ENCODE measurements at regions not wholly inside any gene's neighbourhood (a gene's known extent, or its start where the extent isn't known, plus 50 kb on each side); places are given as distances from the start of the nearest gene placed in this dataset.

- no peak for DNase-seq
- Histone ChIP-seq H3K4me3 (ENCODE audit: insufficient read depth in 1 of 2, low read depth in 1 of 2, low read length in 2 of 2) (no peak overlapping the region), H3K36me3 (ENCODE audit: control insufficient read depth in 1 of 2, insufficient read depth in 2 of 2, low read depth in 1 of 2, low read length in 2 of 2) (no peaks in the 10 kb centered on the region), H3K14ac (ENCODE audit: low read length in 2 of 2) (no peak overlapping the region), H3K27me3 (ENCODE audit: control insufficient read depth in 1 of 2, insufficient read depth in 1 of 2, low read length in 2 of 2) (no peaks in the 10 kb centered on the region), H3K4me2 (ENCODE audit: low read length, poor library complexity, severe bottlenecking) (no peak overlapping the region), H3K4ac (ENCODE audit: low read depth in 1 of 2, low read length in 2 of 2) (no peak overlapping the region), H2BK15ac (ENCODE audit: low read depth, poor library complexity, severe bottlenecking) (no peak overlapping the region), H2AFZ (ENCODE audit: low read depth, low read length) (no peak overlapping the region), H3K9me3 (ENCODE audit: control insufficient read depth, low read length) (no peaks in the 10 kb centered on the region), H3K4me1 (ENCODE audit: control insufficient read depth, insufficient read depth, low read depth, low read length) (no peaks in the 10 kb centered on the region), H2BK12ac (ENCODE audit: low read length in 2 of 2) (no peak overlapping the region), H2BK5ac (ENCODE audit: low read depth, low read length, poor library complexity, severe bottlenecking) (no peak overlapping the region), H2AK5ac (ENCODE audit: low read length, severe bottlenecking) (no peak overlapping the region), H3K18ac (ENCODE audit: low read depth in 1 of 2, low read length in 2 of 2) (no peak overlapping the region), H3K9ac (ENCODE audit: low read length) (no peak overlapping the region), H4K8ac (ENCODE audit: low read length) (no peak overlapping the region), H4K91ac (ENCODE audit: low read length) (no peak overlapping the region), H3K79me1 (replicated peaks; ENCODE audit: low read length, poor library complexity, severe bottlenecking) (no peaks in the 10 kb centered on the region), H3K27ac (ENCODE audit: low read length, poor library complexity, severe bottlenecking) (no peak overlapping the region), H2BK120ac (ENCODE audit: low read depth, low read length) (no peak overlapping the region), H3K23ac (ENCODE audit: low read length in 2 of 2) (no peak overlapping the region)
- 20% methylated on average over 1 of the region's 1 CpG for WGBS
Measured at GRCh38 chr3:164687902-164688301, 390.4 kb downstream of the SI start.

GRCh38 chr3:164687211-164687610 is 391.1 kb downstream of the SI start:
- no peak overlapping the region for H2BK15ac ChIP-seq (ENCODE audit: low read depth, poor library complexity, severe bottlenecking)
- no peak overlapping the region for H3K4me2 ChIP-seq (ENCODE audit: low read length, poor library complexity, severe bottlenecking)
- H3K27ac ChIP-seq (ENCODE audit: low read length, poor library complexity, severe bottlenecking), result no peak overlapping the region
- H3K36me3 ChIP-seq (ENCODE audit: control insufficient read depth in 1 of 2, insufficient read depth in 2 of 2, low read depth in 1 of 2, low read length in 2 of 2), result no peaks in the 10 kb centered on the region
- no peaks in the 10 kb centered on the region for H3K9me3 ChIP-seq (ENCODE audit: control insufficient read depth, low read length)
- H2BK5ac ChIP-seq (ENCODE audit: low read depth, low read length, poor library complexity, severe bottlenecking), result no peak overlapping the region
- no peaks in the 10 kb centered on the region for H3K79me1 ChIP-seq (replicated peaks; ENCODE audit: low read length, poor library complexity, severe bottlenecking)
- DNase-seq, result no peak
- no peak overlapping the region for H4K91ac ChIP-seq (ENCODE audit: low read length)
- no peak overlapping the region for H3K14ac ChIP-seq (ENCODE audit: low read length in 2 of 2)
- H3K23ac ChIP-seq (ENCODE audit: low read length in 2 of 2), result no peak overlapping the region
- no peak overlapping the region for H2BK12ac ChIP-seq (ENCODE audit: low read length in 2 of 2)
- WGBS, result 47% methylated on average over 3 of the region's 3 CpGs
- no peak overlapping the region for H3K4ac ChIP-seq (ENCODE audit: low read depth in 1 of 2, low read length in 2 of 2)
- H4K8ac ChIP-seq (ENCODE audit: low read length), result no peak overlapping the region
- H2AFZ ChIP-seq (ENCODE audit: low read depth, low read length), result no peak overlapping the region
- no peaks in the 10 kb centered on the region for H3K27me3 ChIP-seq (ENCODE audit: control insufficient read depth in 1 of 2, insufficient read depth in 1 of 2, low read length in 2 of 2)
- no peak overlapping the region for H2BK120ac ChIP-seq (ENCODE audit: low read depth, low read length)
- H2AK5ac ChIP-seq (ENCODE audit: low read length, severe bottlenecking), result no peak overlapping the region
- no peak overlapping the region for H3K18ac ChIP-seq (ENCODE audit: low read depth in 1 of 2, low read length in 2 of 2)
- H3K4me1 ChIP-seq (ENCODE audit: control insufficient read depth, insufficient read depth, low read depth, low read length), result no peaks in the 10 kb centered on the region
- H3K4me3 ChIP-seq (ENCODE audit: insufficient read depth in 1 of 2, low read depth in 1 of 2, low read length in 2 of 2), result no peak overlapping the region
- H3K9ac ChIP-seq (ENCODE audit: low read length), result no peak overlapping the region

- H3K4me3 ChIP-seq (ENCODE audit: insufficient read depth in 1 of 2, low read depth in 1 of 2, low read length in 2 of 2), result no peak overlapping the region
- H2BK15ac ChIP-seq (ENCODE audit: low read depth, poor library complexity, severe bottlenecking), result no peak overlapping the region
- no peak overlapping the region for H2BK12ac ChIP-seq (ENCODE audit: low read length in 2 of 2)
- H3K4ac ChIP-seq (ENCODE audit: low read depth in 1 of 2, low read length in 2 of 2), result no peak overlapping the region
- no peak overlapping the region for H3K27ac ChIP-seq (ENCODE audit: low read length, poor library complexity, severe bottlenecking)
- H3K4me1 ChIP-seq (ENCODE audit: control insufficient read depth, insufficient read depth, low read depth, low read length), result no peaks in the 10 kb centered on the region
- no peak overlapping the region for H2BK120ac ChIP-seq (ENCODE audit: low read depth, low read length)
- H3K9me3 ChIP-seq (ENCODE audit: control insufficient read depth, low read length), result no peaks in the 10 kb centered on the region
- no peak overlapping the region for H2AK5ac ChIP-seq (ENCODE audit: low read length, severe bottlenecking)
- H2BK5ac ChIP-seq (ENCODE audit: low read depth, low read length, poor library complexity, severe bottlenecking), result no peak overlapping the region
- H3K14ac ChIP-seq (ENCODE audit: low read length in 2 of 2), result no peak overlapping the region
- no peak overlapping the region for H3K4me2 ChIP-seq (ENCODE audit: low read length, poor library complexity, severe bottlenecking)
- no peak overlapping the region for H3K18ac ChIP-seq (ENCODE audit: low read depth in 1 of 2, low read length in 2 of 2)
- H3K9ac ChIP-seq (ENCODE audit: low read length), result no peak overlapping the region
- H3K36me3 ChIP-seq (ENCODE audit: control insufficient read depth in 1 of 2, insufficient read depth in 2 of 2, low read depth in 1 of 2, low read length in 2 of 2), result no peaks in the 10 kb centered on the region
- no peak overlapping the region for H4K8ac ChIP-seq (ENCODE audit: low read length)
- no peak overlapping the region for H4K91ac ChIP-seq (ENCODE audit: low read length)
- no peak overlapping the region for H3K23ac ChIP-seq (ENCODE audit: low read length in 2 of 2)
- 88% methylated on average over 2 of the region's 3 CpGs for WGBS
- H2AFZ ChIP-seq (ENCODE audit: low read depth, low read length), result no peak overlapping the region
- H3K79me1 ChIP-seq (replicated peaks; ENCODE audit: low read length, poor library complexity, severe bottlenecking), result no peaks in the 10 kb centered on the region
- no peak for DNase-seq
- no peaks in the 10 kb centered on the region for H3K27me3 ChIP-seq (ENCODE audit: control insufficient read depth in 1 of 2, insufficient read depth in 1 of 2, low read length in 2 of 2)
Measured at GRCh38 chr3:164683489-164683888, 394.8 kb downstream of the SI start.

- Histone ChIP-seq H3K9ac (ENCODE audit: low read length) (no peak overlapping the region), H3K23ac (ENCODE audit: low read length in 2 of 2) (no peak overlapping the region), H3K4ac (ENCODE audit: low read depth in 1 of 2, low read length in 2 of 2) (no peak overlapping the region), H3K4me2 (ENCODE audit: low read length, poor library complexity, severe bottlenecking) (no peak overlapping the region), H3K18ac (ENCODE audit: low read depth in 1 of 2, low read length in 2 of 2) (no peak overlapping the region), H3K4me3 (ENCODE audit: insufficient read depth in 1 of 2, low read depth in 1 of 2, low read length in 2 of 2) (no peak overlapping the region), H3K27me3 (ENCODE audit: control insufficient read depth in 1 of 2, insufficient read depth in 1 of 2, low read length in 2 of 2) (no peaks in the 10 kb centered on the region), H4K91ac (ENCODE audit: low read length) (no peak overlapping the region), H2BK5ac (ENCODE audit: low read depth, low read length, poor library complexity, severe bottlenecking) (no peak overlapping the region), H2AFZ (ENCODE audit: low read depth, low read length) (no peak overlapping the region), H3K36me3 (ENCODE audit: control insufficient read depth in 1 of 2, insufficient read depth in 2 of 2, low read depth in 1 of 2, low read length in 2 of 2) (no peaks in the 10 kb centered on the region), H2BK15ac (ENCODE audit: low read depth, poor library complexity, severe bottlenecking) (no peak overlapping the region), H3K4me1 (ENCODE audit: control insufficient read depth, insufficient read depth, low read depth, low read length) (no peaks in the 10 kb centered on the region), H3K79me1 (replicated peaks; ENCODE audit: low read length, poor library complexity, severe bottlenecking) (no peaks in the 10 kb centered on the region), H2BK12ac (ENCODE audit: low read length in 2 of 2) (no peak overlapping the region), H3K9me3 (ENCODE audit: control insufficient read depth, low read length) (no peaks in the 10 kb centered on the region), H3K14ac (ENCODE audit: low read length in 2 of 2) (no peak overlapping the region), H4K8ac (ENCODE audit: low read length) (no peak overlapping the region), H2BK120ac (ENCODE audit: low read depth, low read length) (no peak overlapping the region), H2AK5ac (ENCODE audit: low read length, severe bottlenecking) (no peak overlapping the region), H3K27ac (ENCODE audit: low read length, poor library complexity, severe bottlenecking) (no peak overlapping the region)
- WGBS, result 59% methylated on average over 1 of the region's 1 CpG
- no peak for DNase-seq
Measured at GRCh38 chr3:164679245-164679644, 399.1 kb downstream of the SI start.

All from mesenchymal stem cell (in vitro differentiated cells and primary cell).